Myocyte (in vitro differentiated cells): ENCODE measurements at regions not wholly inside any gene's neighbourhood (a gene's known extent, or its start where the extent isn't known, plus 50 kb on each side); places are given as distances from the start of the nearest gene placed in this dataset.

Source experiments
- DNase-seq: peaks from one replicate; pipeline ENCODE4 v3.0.0-alpha.2; 2012; ENCODE audit warnings: low read depth

DNA sequence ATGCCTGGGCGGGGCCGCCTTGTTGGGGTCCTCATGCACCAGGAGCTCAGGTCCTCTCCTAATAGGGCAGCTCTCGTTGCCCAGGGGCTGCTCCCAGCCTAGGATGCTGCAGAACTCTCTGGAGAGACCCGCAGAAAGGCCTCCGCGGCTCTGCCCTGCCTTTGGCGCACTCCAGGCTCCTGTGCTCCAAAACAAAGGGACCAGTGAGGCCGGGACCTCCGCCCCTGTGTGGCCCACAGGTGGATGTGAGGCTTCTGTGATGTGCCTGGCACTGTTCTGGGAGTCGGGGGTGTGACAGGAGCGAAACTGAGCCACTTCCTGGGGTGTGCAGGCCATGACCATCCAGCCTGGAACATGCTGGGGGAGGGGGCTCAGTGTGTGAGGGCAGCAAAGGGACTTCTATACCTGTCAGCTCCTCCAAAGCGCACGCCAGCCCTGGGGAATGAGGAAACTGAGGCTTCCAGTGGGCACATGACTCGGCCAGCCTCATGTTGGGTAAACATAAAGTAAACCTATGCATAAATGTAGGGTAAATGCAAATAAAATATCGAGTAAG is 153.2 kb downstream of the IRF8 start:
- DNase-seq, result no peak

DNA sequence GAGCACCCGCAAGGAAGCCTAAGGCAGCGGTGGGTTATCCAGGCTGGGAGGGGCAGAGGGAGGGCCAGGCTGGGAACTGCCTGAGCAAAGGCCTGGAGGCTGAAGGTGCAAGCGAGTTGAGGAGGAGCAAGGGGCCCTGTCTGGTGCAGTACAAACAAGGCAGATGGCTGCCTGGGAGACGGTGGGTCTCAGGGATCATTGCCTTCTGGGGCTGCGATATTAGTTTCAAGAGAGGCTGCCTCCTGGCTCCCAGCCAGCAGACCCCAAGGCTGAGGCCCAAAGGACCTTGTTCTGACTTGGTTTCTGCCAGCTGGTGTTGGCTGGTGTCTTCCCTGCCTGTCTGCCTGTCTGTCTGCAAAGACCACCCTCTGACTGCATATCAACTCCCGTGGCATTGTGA is 154.0 kb downstream of the IRF8 start:
- DNase-seq, result no peak

DNA sequence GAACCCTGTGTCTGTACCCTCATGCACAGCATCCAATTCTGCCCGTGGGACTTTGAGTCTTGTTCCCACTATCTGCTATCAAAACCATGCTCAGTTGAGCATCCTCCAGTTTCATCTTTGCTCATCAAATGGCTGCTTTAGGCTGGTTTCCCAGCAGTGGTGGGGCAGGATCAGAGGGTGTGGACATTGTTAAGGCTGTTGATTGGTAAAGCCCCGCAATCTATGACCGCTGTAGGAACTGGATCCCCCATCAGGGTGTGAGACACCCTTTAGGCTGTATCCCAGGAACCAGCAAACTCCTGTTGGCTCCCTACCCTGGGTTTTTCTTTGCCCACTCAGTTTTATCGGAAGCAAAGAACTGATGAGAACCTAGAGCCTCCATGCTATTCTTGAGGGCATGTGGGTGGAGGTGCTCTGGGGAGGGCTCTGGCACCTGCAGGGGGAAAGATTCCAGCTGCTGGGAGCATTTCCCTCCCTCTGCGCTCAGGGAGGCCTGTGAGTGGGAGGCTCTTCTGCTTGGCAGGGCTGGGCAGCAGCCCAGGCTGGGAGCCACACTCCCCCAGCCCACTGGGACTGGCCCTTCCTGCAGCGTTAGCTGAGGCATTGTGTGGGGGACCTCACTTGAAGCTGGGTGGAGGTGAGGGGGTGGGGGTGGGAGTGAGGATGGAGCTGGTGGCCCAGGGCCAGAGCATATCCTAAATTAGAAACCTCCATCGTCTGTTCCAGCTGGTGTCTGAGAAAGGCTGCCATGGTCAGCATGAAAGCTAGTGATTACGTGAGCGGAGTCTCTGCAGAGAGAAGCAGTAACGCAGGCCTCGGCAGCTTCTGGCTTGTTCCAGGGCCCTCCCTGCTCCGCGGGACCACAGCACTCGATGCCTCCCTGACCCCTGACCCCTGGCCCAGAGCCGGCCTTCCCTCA is 160.6 kb downstream of the IRF8 start:
- DNase-seq, result no peak

DNA sequence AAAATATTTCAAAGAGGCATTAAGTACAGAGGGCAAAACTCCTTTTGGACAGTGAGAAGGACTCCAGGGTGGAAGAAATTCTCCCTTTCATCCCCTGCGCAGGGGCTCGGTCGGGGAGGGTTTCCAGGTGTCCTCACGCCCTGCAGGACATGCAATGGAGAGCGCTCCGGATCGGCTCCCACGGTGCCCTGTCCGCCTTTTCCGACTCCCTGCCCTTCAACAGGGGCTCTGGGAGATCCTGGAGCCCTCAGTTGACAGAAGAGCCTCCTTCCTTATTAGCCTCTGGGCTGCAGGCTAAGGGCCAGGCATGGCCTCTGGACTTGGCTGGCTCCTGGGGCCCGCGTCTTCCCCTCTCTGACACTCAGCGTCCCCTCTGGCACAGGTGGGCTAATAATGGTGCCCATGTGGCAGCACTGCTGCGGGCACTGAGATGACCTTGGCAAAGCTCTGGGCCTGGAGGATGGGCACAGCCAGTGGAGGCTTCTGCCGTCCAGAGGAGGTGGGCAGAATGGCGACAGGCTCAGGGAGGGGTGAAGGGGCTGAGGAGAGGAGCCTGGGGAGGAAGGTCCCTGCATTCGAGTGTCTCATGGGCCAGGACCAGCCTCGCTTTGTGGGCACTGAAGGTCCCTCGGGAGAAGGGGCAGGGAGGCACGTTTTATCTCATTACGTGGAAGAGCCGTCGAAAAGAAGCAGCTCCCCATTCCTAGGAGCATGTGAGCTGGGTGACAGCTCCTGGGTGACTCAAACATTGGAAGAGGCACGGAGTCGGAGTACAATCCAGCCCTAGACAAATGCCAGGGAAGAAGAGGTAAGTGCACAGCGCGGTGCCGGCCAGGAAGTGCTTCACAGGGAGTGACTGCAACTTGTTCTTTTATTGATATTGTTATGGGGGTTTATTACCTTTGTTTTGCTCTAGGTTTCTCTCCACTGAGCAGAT is 161.7 kb downstream of the IRF8 start:
- DNase-seq, result no peak

DNA sequence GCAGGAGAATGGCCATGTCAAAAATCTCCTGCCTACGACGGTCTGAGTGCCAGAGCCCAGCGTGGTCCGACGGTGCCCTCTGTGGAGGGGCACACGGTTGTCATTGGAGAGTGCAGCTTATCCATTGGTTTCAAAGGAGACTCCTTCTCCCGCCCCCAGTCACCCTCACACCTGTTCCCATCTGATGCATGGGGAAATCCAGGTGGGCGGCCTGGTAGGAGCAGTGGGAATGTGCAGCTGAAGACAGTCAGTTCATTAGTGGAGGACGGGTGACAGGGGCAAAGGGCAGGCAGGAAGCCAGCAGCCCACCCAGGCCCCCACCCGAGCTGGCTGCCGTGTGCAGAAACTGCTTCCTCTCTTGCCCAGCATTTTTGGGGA is 162.3 kb downstream of the IRF8 start:
- no peak for DNase-seq

DNA sequence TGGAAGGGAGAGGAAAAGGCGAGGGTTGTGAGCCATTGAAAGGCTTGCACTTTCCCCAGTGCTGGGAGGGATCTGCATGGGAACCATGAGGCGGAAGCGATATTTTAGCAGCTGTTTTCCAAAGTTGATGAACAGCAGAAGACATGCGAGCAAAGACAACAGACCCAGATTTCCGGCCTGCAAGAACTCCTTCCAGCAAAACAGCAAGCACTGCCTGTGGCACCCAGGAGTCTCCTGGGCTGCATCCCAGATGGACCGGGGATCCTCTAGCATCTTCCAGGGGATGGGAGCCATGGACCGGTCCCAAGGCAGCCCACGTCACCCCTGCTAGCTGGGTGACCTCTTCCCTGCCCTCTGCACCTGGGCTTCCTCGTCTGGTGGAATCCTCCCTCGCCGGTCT is 162.8 kb downstream of the IRF8 start:
- no peak for DNase-seq

DNA sequence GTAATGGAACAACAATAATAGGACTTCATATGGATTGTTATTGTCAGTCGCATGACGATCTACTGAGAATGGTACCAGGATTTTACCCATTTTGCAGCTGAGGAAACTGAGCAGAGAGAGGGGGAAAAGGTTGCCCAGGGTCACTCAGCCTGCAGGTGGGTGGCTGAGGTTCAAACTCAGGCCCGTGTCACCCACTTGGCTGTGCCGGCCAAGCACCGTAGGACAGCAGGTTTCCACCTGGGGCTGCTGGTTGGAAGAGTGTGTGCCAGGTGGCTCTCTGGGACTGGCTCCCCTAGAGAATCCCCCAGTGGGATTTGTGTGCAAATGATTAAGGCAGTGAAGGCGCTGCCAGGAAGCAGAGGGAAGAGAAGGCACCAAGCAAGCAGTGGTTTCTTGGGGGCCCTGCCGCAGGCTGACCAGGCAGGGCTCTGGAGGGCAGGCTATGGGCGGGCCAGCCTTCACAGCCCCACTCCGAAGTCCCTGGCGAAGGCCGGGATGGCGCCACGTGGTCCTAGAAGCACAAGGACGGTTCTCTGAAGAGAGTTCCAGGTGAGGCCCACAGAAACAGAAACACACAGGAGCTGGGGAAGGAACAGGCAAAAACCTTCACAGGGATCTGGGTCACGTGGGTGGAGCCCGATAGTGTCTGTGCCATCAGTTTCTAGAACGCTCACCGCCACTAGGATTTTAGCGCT is 163.5 kb downstream of the IRF8 start:
- no peak for DNase-seq

DNA sequence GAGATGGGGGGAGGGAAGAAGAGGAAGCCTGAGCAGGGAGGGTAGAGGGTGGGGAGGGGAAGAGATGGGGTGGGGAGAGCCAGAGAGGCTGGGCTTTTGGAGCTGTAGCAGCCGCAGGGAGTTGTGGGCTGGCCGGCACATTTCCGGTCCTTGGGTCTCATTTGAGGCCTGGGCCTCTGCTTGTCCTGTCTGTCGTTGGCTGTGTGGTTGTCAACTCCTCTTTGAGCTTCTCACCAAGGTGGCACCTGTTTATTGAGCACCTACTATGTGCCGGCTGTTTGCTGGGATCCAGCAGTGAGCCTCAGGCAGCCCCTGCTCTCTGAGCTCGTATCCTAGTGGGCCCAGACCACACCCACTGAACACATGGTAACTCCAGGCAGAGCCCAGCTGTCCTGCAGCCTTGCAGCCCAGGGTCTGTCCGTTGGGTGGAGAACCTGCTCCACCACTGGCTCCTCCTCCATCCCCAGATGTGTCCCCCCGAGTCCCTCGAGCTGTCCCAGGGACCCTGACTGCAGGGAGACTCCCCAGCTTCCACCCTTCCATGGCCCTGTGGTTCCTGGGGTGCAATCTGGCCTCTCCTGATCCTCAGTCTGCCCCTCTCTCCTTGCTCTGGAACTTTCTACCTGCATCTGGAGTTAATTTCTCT is 164.9 kb downstream of the IRF8 start:
- DNase-seq, result no peak

DNA sequence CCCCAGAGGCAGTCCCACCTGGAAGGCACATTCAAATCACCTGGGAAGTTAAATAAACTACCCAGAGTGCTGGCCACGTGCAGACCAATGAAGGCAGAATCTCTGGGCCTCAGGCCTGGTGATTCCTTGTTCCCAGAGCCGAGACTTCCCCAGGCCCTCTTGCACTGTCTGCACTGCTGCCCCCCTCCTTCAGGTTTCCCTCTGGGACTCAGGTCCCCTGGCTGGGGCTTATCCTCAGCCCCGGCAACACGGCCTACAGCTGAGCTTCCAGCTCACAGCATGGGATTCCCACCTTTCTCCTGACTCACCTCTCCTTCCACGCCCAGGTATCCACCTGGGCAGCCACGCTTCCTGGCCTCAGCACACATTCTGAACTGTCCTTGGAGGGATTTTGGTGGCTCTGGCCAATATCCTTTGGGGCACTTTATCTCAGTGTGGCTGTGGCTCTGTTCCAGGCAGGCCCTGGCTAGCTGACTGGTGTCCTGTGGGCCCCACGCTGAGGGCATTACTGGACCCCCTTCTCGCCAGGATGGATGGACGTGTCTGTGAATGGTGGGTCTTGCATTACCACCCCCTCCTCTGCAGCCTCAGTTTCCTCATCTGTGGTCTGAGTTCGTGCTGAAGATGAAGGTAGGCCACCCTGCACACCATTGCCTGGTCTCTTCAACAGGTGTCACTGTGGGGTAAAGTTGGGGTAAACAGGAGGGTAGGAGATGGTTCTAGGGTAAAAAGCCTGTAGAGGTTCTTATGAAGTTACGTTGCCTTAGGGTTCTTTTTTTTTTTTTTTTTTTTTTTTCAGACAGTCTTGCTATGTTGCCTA is 165.7 kb downstream of the IRF8 start:
- DNase-seq, result no peak

DNA sequence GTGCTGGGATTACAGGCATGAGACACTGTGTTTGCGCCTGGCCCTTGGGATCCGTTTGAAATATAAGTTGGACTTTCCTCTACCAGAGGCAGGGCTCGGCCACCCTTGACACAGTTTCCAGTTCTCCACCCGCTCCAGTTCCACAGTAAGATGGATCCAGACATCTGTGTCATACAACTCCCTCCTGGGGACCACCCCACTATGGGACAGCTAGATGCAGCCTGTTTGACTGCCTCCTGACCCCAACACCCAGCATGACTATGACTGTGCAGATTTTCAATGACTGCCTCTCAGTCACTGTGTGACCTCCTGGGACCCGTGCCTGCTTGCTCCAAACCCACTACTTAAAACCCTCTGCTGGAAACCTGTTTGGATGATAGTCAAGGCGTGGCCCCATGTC is 166.7 kb downstream of the IRF8 start:
- no peak for DNase-seq

DNA sequence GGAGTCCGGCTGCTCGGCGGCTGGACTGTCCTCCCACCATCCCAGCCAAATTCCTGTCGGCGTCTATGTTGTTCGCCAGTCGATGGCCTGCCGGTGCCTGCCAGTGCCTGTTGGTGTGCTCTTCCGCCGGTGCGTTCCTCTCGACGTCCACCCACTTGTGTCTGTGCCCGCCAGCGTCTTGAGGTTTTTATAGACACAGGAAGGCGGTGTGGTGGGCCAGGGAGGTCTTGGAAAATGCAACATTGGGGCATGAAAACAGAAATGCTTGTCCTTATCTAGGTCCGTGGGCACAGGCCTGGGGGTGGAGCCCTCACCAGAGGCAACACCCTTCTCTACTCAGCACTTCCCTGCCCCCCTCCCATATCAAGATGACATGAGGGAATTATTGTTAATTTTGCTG is 167.8 kb downstream of the IRF8 start:
- no peak for DNase-seq

DNA sequence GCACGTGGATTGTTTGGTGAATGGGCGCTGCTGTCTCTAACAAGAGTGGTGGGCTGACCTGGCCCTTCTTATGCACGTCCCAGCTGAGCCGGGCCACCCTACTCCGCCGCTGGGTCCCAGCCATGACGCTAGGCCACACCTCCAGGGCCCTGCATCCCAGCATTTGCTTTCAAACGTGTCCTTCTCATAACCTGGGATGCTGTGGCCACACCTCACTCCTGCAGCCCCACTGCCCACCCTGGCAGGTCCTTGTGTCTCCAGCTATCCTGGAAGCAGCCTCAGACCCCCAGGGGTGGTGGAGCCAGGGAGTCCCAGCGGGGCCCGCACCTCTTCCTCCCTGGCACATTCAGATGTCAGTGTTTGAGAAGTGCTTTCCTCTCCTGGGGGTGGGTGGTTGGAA is 168.6 kb downstream of the IRF8 start:
- DNase-seq, result no peak

DNA sequence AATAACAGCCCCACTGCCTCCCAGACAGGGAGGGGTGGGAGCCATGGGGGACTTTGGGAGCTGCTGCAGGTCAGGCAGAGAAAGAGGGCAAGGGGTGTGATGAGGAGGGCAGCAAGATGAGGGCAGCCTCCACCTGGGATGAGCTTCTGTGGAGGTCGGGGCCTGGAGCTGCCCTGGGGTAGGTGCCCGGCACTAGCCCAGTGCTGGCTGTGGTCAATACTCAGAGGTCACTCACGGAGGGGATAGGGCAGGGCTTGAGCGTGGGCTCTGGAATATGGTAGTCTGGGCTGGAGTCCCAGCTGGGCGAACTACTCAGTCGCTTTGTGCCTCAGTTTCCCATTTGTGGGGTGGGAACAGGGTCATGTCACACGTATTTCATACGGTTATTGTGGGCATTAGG is 169.0 kb downstream of the IRF8 start:
- DNase-seq, result no peak

DNA sequence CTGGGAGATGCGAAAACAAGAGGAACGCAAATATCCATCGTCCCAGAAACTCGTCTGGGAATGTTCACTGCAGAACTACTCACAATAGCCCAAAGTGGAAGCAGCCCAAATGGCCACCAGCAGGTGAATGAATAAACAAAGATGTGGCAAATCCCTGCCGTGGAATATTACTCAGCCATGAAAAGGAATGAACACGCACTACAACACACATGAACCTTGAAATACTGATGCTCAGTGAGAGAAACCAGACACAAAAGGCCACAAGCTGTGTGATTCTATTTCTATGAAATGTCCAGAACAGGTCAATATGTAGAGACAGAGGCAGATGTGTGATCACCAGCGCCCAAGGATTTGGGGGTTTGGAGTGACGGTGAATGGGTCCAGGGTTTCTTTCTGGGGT is 169.8 kb downstream of the IRF8 start:
- DNase-seq, result no peak

DNA sequence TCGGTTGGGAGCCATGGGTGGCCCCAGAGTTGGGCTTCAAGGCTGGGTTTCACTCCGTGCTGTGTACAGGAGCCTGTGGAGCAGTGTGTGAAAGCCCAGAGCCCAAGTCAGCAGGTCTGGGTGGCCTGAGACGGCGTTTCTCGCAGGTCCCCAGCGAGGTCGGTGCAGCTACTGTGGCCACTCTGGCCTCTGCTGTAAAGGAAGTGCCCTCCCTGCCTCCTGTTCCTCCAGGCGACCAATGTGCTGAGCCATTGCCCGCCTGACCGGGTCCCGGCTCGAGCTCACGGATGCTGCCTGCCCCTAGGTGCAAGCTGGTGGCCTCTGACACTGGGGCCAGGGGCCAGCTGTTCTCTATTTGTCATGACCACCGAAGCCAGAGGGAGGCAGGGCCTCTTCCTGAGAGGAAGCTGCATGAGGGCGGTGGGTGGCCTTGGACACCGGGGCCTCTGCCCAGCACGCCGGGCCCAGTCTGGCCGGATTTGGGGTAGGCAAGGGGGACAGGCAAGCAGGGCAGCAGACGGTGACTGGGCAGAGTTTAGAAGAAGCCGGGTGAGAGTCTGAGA is 170.9 kb downstream of the IRF8 start:
- no peak for DNase-seq

DNA sequence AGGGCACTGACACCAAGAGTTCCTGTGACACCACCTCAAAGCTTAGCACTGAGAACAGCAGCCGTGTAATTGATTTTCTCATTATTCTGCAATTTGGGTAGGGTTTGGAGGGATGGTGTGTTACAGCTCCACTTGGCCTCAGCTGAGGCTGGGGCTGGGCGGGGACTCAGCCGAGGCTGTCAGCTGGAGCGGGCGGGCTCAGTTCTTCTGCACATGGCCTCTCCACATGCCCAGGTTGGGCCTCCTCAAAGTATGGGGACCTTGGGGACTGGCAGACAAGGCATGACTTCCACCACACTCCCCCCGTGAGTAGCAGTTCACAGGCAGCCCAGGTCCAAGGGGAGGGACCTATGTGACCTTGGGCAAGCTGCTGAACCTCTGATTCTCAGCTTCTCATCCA is 171.5 kb downstream of the IRF8 start:
- DNase-seq, result no peak

DNA sequence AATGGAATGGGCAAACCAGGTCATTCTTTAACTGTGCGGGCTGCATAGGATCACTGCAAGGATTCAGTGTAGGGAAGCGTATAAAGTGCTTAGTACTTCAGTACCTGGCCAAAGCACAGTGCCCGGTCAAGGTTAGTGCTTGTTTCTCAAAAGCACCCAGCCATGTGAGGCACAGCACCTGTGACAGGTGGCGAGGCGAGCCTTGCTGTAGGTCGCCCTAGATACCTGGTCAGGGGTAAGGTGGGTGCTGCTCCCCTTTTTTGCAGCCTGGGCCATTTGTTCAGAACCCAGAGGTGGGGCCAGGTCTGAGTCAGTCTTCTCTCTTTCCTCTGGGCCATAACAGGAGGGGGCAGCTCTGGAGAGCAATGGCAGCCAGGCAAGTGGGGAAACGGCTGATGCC is 172.0 kb downstream of the IRF8 start:
- DNase-seq, result no peak

DNA sequence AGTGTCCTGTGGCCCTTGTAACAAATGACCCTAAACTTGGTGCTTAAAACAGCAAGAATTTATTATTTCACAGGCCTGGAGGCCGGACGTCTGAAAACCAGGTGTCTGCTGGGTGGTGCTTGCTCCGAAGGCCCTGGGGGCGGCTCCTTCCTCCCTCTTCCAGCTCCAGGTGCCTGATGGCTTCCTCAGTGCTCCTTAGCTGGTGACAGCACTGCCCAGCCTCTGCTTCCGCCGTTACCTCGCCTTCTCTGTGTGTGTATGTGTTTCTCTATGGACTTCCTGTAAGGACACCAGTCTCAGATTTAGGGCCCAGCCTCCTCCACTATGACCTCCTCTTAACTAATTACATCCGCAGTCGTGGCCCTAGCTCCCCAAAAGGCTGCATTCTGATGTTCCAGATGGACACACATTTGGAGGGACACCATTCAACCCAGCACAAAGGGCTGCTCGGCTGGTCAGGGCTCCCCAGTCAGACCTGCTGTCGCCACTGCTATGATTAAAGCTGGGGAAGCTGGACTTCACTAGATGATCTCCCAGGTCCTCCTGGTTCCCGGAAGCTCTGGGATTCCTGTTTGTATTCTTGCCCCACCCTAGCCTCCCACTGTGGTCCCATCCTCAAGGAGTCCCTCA is 172.8 kb downstream of the IRF8 start:
- DNase-seq, result no peak
